Caco-2 (cell line): ENCODE measurements at regions not wholly inside any gene's neighbourhood (a gene's known extent, or its start where the extent isn't known, plus 50 kb on each side); places are given as distances from the start of the nearest gene placed in this dataset.
"Not testable (repeated sequence)": the region's sequence is repeated elsewhere in the genome, so short reads cannot be mapped to it uniquely, and the experiment has no call there.

ENCODE experiments used
- BruUV-seq: library from RNA; stranded (reverse); fragments of 400-500 nt; replicated peaks from 2 replicates; lab custom pipeline; 2021; lab: Mats Ljungman, UMichigan
- CTCF ChIA-PET: fragments of 300-600 bp; sonication (Branson Sonifier 250); formaldehyde crosslinking; loops from one replicate; lab custom pipeline; 2022; ENCODE audit warnings: antibody characterized with exemption; lab: Charles Lee
- POLR2A ChIA-PET: fragments of 300-600 bp; sonication (Branson Sonifier 250); formaldehyde crosslinking; loops from one replicate; lab custom pipeline; 2022; ENCODE audit warnings: antibody characterized with exemption; lab: Charles Lee
- DNase-seq, 2 experiments: peaks; one replicate each; pipeline versions ENCODE4 v3.0.0 to v3.0.0-alpha.2; 2020 to 2022
- H3K27me3 ChIP-seq: replicated peaks from 2 replicates; pipeline ENCODE4 v1.6.0; 2011; ENCODE audit warnings: low read length; ENCODE audit not compliant: control insufficient read depth, insufficient read depth
- H3K36me3 ChIP-seq: 2 replicates; pipeline ENCODE4 v1.5.1; 2011; ENCODE audit warnings: low read length; ENCODE audit not compliant: control insufficient read depth, insufficient read depth
- H3K4me1 ChIP-seq: fragments of 250-450 bp; sonication (Bioruptor Pico); 2 replicates; pipeline ENCODE4 v1.5.1; 2020; ENCODE audit warnings: mild to moderate bottlenecking
- H3K4me3 ChIP-seq: 2 replicates; pipeline ENCODE4 v1.5.1; 2011; ENCODE audit warnings: low read depth, mild to moderate bottlenecking, control low read depth, low read length
- H3K9me3 ChIP-seq: fragments of 250-450 bp; sonication (Bioruptor Pico); 2 replicates; pipeline ENCODE4 v1.5.1; 2020; ENCODE audit warnings: mild to moderate bottlenecking, moderate library complexity
- H3K27ac Mint-ChIP-seq: one replicate; pipeline ENCODE4 v1.8.0; 2022; ENCODE audit warnings: mixed read lengths; ENCODE audit not compliant: unreplicated experiment
- H3K27me3 Mint-ChIP-seq: one replicate; pipeline ENCODE4 v1.8.0; 2022; ENCODE audit warnings: mixed read lengths; ENCODE audit not compliant: insufficient read depth, unreplicated experiment
- H3K36me3 Mint-ChIP-seq: one replicate; pipeline ENCODE4 v1.8.0; 2022; ENCODE audit warnings: mild to moderate bottlenecking, mixed read lengths; ENCODE audit not compliant: insufficient read depth, unreplicated experiment
- H3K4me1 Mint-ChIP-seq: one replicate; pipeline ENCODE4 v1.8.0; 2022; ENCODE audit warnings: low read depth, mixed read lengths; ENCODE audit not compliant: unreplicated experiment
- H3K4me3 Mint-ChIP-seq: one replicate; pipeline ENCODE4 v1.8.0; 2022; ENCODE audit warnings: mild to moderate bottlenecking, moderate library complexity, mixed read lengths; ENCODE audit not compliant: unreplicated experiment
- H3K9me3 Mint-ChIP-seq: one replicate; pipeline ENCODE4 v1.8.0; 2022; ENCODE audit warnings: mixed read lengths; ENCODE audit not compliant: unreplicated experiment
- intact Hi-C: fragments of 100-400 bp; cut with micrococcal nuclease; formaldehyde crosslinking; loops from one replicate; pipeline ENCODE4 v1.10.0; 2022; ENCODE audit not compliant: unreplicated experiment
- TF ChIP-seq, protein P1 (sequence below), 2 experiments: fragments of 200-600 bp in 1 of 2; IDR thresholded peaks; 1 replicate in 1 of 2; 2 replicates in 1 of 2; pipeline versions ENCODE4 v1.5.1 to v1.8.0; 2011 to 2022; ENCODE audit warnings: antibody characterized with exemption in 1 of 2, control low read depth in 1 of 2, inconsistent platforms in 1 of 2, low read depth in 1 of 2, low read length in 1 of 2, mild to moderate bottlenecking in 1 of 2, moderate library complexity in 1 of 2; ENCODE audit not compliant: insufficient read depth in 1 of 2, severe bottlenecking in 1 of 2, unreplicated experiment in 1 of 2

DNA sequence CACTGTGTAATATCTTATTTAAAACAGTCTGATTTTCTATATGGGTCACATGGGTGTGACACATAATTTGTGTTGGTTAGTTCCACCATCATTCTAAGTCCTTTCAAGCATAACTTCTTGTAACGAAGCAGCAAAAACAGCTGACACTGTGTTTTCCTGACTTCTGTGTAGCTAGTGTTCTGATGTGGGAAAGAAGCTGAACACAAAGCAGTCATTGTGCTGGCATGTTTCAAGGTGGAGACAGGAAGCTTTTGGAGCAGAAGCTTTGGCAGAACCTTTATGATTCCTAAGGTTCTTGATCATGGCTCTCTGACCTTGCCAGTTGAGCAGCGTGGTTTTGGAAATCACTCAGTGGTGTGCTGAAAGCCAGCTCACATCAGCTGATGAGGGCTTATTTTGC is 351.7 kb upstream of the MDGA2 start:
- H3K4me3 Mint-ChIP-seq = no peak overlapping the region
- no peak overlapping the region for H3K4me3 ChIP-seq
- no peaks in the 10 kb centered on the region for H3K27me3 Mint-ChIP-seq
- no peaks in the 10 kb centered on the region for H3K4me1 Mint-ChIP-seq
- CTCF ChIA-PET = no interaction called here
- TF ChIP-seq, protein P1, sequence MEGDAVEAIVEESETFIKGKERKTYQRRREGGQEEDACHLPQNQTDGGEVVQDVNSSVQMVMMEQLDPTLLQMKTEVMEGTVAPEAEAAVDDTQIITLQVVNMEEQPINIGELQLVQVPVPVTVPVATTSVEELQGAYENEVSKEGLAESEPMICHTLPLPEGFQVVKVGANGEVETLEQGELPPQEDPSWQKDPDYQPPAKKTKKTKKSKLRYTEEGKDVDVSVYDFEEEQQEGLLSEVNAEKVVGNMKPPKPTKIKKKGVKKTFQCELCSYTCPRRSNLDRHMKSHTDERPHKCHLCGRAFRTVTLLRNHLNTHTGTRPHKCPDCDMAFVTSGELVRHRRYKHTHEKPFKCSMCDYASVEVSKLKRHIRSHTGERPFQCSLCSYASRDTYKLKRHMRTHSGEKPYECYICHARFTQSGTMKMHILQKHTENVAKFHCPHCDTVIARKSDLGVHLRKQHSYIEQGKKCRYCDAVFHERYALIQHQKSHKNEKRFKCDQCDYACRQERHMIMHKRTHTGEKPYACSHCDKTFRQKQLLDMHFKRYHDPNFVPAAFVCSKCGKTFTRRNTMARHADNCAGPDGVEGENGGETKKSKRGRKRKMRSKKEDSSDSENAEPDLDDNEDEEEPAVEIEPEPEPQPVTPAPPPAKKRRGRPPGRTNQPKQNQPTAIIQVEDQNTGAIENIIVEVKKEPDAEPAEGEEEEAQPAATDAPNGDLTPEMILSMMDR (IDR thresholded peaks at IDR 0.05; ENCODE audit: insufficient read depth in 1 of 2, low read depth in 1 of 2, low read length in 1 of 2, severe bottlenecking in 1 of 2, unreplicated experiment in 1 of 2) = no peak
- intact Hi-C loops = no loop called here
- no peaks in the 10 kb centered on the region for H3K9me3 Mint-ChIP-seq
- no TSS peak for BruUV-seq
- POLR2A ChIA-PET = interaction anchor here (0.6 kb wide), 1 partner anchor 259 kb away, joined by 4 read pairs; no protein-coding TSS in a partner anchor
- DNase-seq = no peak
- no peaks in the 10 kb centered on the region; the same call in 1 of the 2 replicates for H3K9me3 ChIP-seq
- H3K27me3 ChIP-seq = no peaks in the 10 kb centered on the region
- H3K36me3 Mint-ChIP-seq = no peaks in the 10 kb centered on the region
- no peaks in the 10 kb centered on the region for H3K4me1 ChIP-seq
- no peaks in the 10 kb centered on the region for H3K36me3 ChIP-seq
- no peak overlapping the region for H3K27ac Mint-ChIP-seq

- H3K4me3 Mint-ChIP-seq = no peak overlapping the region
- no peaks in the 10 kb centered on the region for H3K4me1 Mint-ChIP-seq
- intact Hi-C loops = no loop called here
- CTCF ChIA-PET = no interaction called here
- H3K4me3 ChIP-seq = no peak overlapping the region
- no peaks in the 10 kb centered on the region for H3K27me3 ChIP-seq
- POLR2A ChIA-PET = no interaction called here
- BruUV-seq = no TSS peak
- DNase-seq = no peak
- H3K9me3 ChIP-seq = no peaks in the 10 kb centered on the region
- no peak overlapping the region for H3K27ac Mint-ChIP-seq
- no peaks in the 10 kb centered on the region for H3K27me3 Mint-ChIP-seq
- H3K9me3 Mint-ChIP-seq = no peaks in the 10 kb centered on the region
- H3K36me3 ChIP-seq = no peaks in the 10 kb centered on the region
- TF ChIP-seq, protein P1 (IDR thresholded peaks at IDR 0.05; ENCODE audit: insufficient read depth in 1 of 2, low read depth in 1 of 2, low read length in 1 of 2, severe bottlenecking in 1 of 2, unreplicated experiment in 1 of 2) = no peak
- H3K36me3 Mint-ChIP-seq = no peaks in the 10 kb centered on the region
- no peaks in the 10 kb centered on the region for H3K4me1 ChIP-seq
These were observed 348.5 kb upstream of the MDGA2 start for GRCh38 chr14:48023881-48024280.

DNA sequence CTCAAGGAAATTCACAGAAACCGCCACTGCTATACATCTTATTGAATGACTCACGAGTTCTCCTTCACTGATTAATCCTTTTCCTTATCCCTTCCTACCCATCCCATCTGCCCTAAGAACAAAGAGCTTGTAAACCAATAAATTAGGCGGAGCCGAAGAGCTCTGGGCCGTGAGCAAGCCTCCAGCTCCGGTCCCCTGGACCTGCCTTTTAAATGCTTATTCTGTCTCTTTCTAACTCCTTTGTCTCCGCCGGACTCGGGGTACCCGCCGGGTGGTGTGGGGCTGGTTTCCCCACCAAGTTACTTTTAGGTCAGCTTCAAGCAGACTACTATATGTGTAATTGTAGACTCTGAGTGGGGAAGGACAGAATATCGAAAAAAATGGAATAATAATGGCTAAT is 336.1 kb upstream of the MDGA2 start:
- H3K27me3 ChIP-seq, H3K4me3 ChIP-seq, H3K4me1 ChIP-seq, BruUV-seq, H3K36me3 Mint-ChIP-seq, CTCF ChIA-PET, H3K36me3 ChIP-seq, H3K27ac Mint-ChIP-seq, H3K4me1 Mint-ChIP-seq, H3K9me3 ChIP-seq, intact Hi-C loops, H3K9me3 Mint-ChIP-seq, H3K27me3 Mint-ChIP-seq, POLR2A ChIA-PET: not testable (repeated sequence)
- DNase-seq = peak in 1 of 2 experiments; percentile 2
- H3K4me3 Mint-ChIP-seq = peak overlapping the region; percentile 56

DNA sequence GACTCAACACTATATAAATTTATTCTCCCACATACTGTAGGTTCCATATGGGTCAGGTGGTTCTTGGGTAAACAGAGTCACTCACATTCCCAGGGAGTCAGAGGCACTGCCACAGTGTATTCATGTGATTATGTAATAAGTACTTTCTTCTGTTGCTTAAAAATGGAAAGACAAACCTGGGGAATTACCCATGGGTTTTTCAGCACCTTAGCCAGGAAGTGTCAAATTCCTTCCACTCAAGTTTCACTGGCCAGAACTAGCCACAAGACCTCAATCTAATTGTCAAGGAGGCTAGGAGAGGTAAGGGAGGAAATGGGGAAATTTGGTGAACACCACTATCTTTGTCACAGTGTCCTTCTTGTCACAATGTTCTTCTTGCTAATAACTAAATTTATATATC is 333.2 kb upstream of the MDGA2 start:
- H3K4me3 ChIP-seq = no peak overlapping the region
- H3K4me3 Mint-ChIP-seq = no peak overlapping the region
- peaks cover 3% of the 10 kb centered on the region for H3K27me3 Mint-ChIP-seq
- intact Hi-C loops = no loop called here
- no peaks in the 10 kb centered on the region for H3K36me3 ChIP-seq
- ChIA-PET CTCF (no interaction called here), POLR2A (no interaction called here)
- H3K4me1 Mint-ChIP-seq = no peaks in the 10 kb centered on the region
- BruUV-seq = no TSS peak
- H3K9me3 Mint-ChIP-seq = no peaks in the 10 kb centered on the region
- H3K27ac Mint-ChIP-seq = no peak overlapping the region
- no peaks in the 10 kb centered on the region for H3K4me1 ChIP-seq
- H3K27me3 ChIP-seq = no peaks in the 10 kb centered on the region
- no peak for DNase-seq
- TF ChIP-seq, protein P1 (IDR thresholded peaks at IDR 0.05; ENCODE audit: insufficient read depth in 1 of 2, low read depth in 1 of 2, low read length in 1 of 2, severe bottlenecking in 1 of 2, unreplicated experiment in 1 of 2) = no peak
- no peaks in the 10 kb centered on the region for H3K36me3 Mint-ChIP-seq
- H3K9me3 ChIP-seq = no peaks in the 10 kb centered on the region
